NOMO-1 treated with DMSO at 0.1 percent for 48 hours (cell line): ENCODE measurements at regions not wholly inside any gene's neighbourhood (a gene's known extent, or its start where the extent isn't known, plus 50 kb on each side); places are given as distances from the start of the nearest gene placed in this dataset.
"Not testable (repeated sequence)": the region's sequence is repeated elsewhere in the genome, so short reads cannot be mapped to it uniquely, and the experiment has no call there.

Source experiments
- DNase-seq: peaks from one replicate; lab custom pipeline; 2025; ENCODE audit not compliant: unreplicated experiment; lab: John Stamatoyannopoulos, UW

GRCh38 chr2:103364177-103364576, 602.3 kb downstream of the TMEM182 start:
- DNase-seq, result no peak

- DNase-seq, result no peak
Measured at GRCh38 chr2:103365071-103365470, 603.2 kb downstream of the TMEM182 start.

- no peak for DNase-seq
Measured at GRCh38 chr2:103367877-103368276, 606.0 kb downstream of the TMEM182 start.

- DNase-seq, result no peak
Measured at GRCh38 chr2:103383541-103383940, 621.7 kb downstream of the TMEM182 start.

- DNase-seq, result no peak
Measured at GRCh38 chr2:103386872-103387271, 625.0 kb downstream of the TMEM182 start.

GRCh38 chr2:103387888-103388287, 626.1 kb downstream of the TMEM182 start:
- no peak for DNase-seq

- DNase-seq, result no peak
Measured at GRCh38 chr2:103396152-103396551, 634.3 kb downstream of the TMEM182 start.

- DNase-seq, result no peak
Measured at GRCh38 chr2:103401621-103402020, 639.8 kb downstream of the TMEM182 start.

GRCh38 chr2:103402336-103402735, 640.5 kb downstream of the TMEM182 start:
- no peak for DNase-seq

GRCh38 chr2:103402944-103403343, 641.1 kb downstream of the TMEM182 start:
- DNase-seq, result no peak

- not testable (repeated sequence) for DNase-seq
Measured at GRCh38 chr2:103403388-103403787, 641.6 kb downstream of the TMEM182 start.

GRCh38 chr2:103410221-103410620, 648.4 kb downstream of the TMEM182 start:
- no peak for DNase-seq

GRCh38 chr2:103419506-103419905, 657.7 kb downstream of the TMEM182 start:
- no peak for DNase-seq

- DNase-seq, result no peak
Measured at GRCh38 chr2:103423100-103423499, 661.3 kb downstream of the TMEM182 start.

- no peak for DNase-seq
Measured at GRCh38 chr2:103427567-103427966, 665.7 kb downstream of the TMEM182 start.

- no peak for DNase-seq
Measured at GRCh38 chr2:103430191-103430590, 668.4 kb downstream of the TMEM182 start.

GRCh38 chr2:103435010-103435409, 673.2 kb downstream of the TMEM182 start:
- DNase-seq, result no peak

GRCh38 chr2:103437161-103437560, 675.3 kb downstream of the TMEM182 start:
- DNase-seq, result no peak

GRCh38 chr2:103445347-103445746, 683.5 kb downstream of the TMEM182 start:
- no peak for DNase-seq

- DNase-seq, result no peak
Measured at GRCh38 chr2:103448495-103448894, 686.7 kb downstream of the TMEM182 start.

GRCh38 chr2:103451283-103451682, 689.5 kb downstream of the TMEM182 start:
- no peak for DNase-seq

- no peak for DNase-seq
Measured at GRCh38 chr2:103459283-103459682, 697.5 kb downstream of the TMEM182 start.

- no peak for DNase-seq
Measured at GRCh38 chr2:103462101-103462500, 700.3 kb downstream of the TMEM182 start.

- DNase-seq, result no peak
Measured at GRCh38 chr2:103462712-103463111, 700.9 kb downstream of the TMEM182 start.
